Tibial artery (tissue), 4 donors: ENCODE measurements at regions not wholly inside any gene's neighbourhood (a gene's known extent, or its start where the extent isn't known, plus 50 kb on each side); places are given as distances from the start of the nearest gene placed in this dataset.

Experiments used
- DNase-seq, 2 donors: peaks; one replicate each; pipeline ENCODE4 v3.0.0-alpha.2; 2019
- H3K27ac ChIP-seq, 2 donors: fragments of 200-600 bp; sonication (generic) in 1 of 2; 1 replicate in 1 of 2; 2 replicates in 1 of 2; pipeline ENCODE4 v1.5.1; 2018 to 2019; ENCODE audit warnings: mild to moderate bottlenecking in 1 of 2
- H3K27me3 ChIP-seq, 2 donors: fragments of 200-600 bp; sonication (generic) in 1 of 2; one replicate each; pipeline versions ENCODE4 v1.5.1 to v1.6.0; 2016 to 2019
- H3K36me3 ChIP-seq, 3 donors: fragments of 200-600 bp; sonication (generic) in 2 of 3; one replicate each; pipeline ENCODE4 v1.5.1; 2016 to 2019; ENCODE audit warnings: mild to moderate bottlenecking in 2 of 3
- H3K4me1 ChIP-seq, 4 donors: fragments of 200-600 bp; sonication (generic) in 2 of 4; 1 replicate in 3 of 4; 2 replicates in 1 of 4; pipeline ENCODE4 v1.5.1; 2016 to 2019
- H3K4me3 ChIP-seq, 2 donors: fragments of 200-600 bp; sonication (generic) in 1 of 2; 1 replicate in 1 of 2; 2 replicates in 1 of 2; pipeline ENCODE4 v1.5.1; 2018 to 2019; ENCODE audit warnings: mild to moderate bottlenecking in 2 of 2
- H3K9me3 ChIP-seq, 3 donors: fragments of 200-600 bp; sonication (generic) in 1 of 3; one replicate each; pipeline ENCODE4 v1.5.1; 2016 to 2019
- CTCF ChIP-seq, 2 experiments: fragments of 200-600 bp in 1 of 2; fragments of 450-650 bp in 1 of 2; IDR thresholded peaks; one replicate each; pipeline ENCODE4 v1.5.1; 2017 to 2019; ENCODE audit warnings: antibody characterized with exemption in 2 of 2, mild to moderate bottlenecking in 1 of 2, moderate library complexity in 1 of 2
- intact Hi-C: fragments of 100-400 bp; cut with DNase I; formaldehyde crosslinking; loops from one replicate; pipeline ENCODE4 v1.15.0; 2023; ENCODE audit warnings: low total_unique reads

GRCh38 chr12:27148791-27149190 is 66.4 kb upstream of the C12orf71 start:
- TF ChIP-seq CTCF (IDR thresholded peaks at IDR 0.05) = no peak
- Histone ChIP-seq H3K4me3 (no peak overlapping the region), H3K27ac (no peak overlapping the region), H3K9me3 (no peaks in the 10 kb centered on the region), H3K36me3 (no peaks in the 10 kb centered on the region), H3K27me3 (no peaks in the 10 kb centered on the region), H3K4me1 (peaks cover 0 to 14% (median 0%) of the 10 kb centered on the region in 4 donors)
- intact Hi-C loops = no loop called here
- DNase-seq = no peak

- no peak for TF ChIP-seq CTCF (IDR thresholded peaks at IDR 0.05)
- H3K36me3 ChIP-seq = no peaks in the 10 kb centered on the region
- no peaks in the 10 kb centered on the region for H3K9me3 ChIP-seq
- H3K4me1 ChIP-seq = no peaks in the 10 kb centered on the region
- H3K27ac ChIP-seq = no peak overlapping the region
- no peak for DNase-seq
- intact Hi-C loops = no loop called here
- no peaks in the 10 kb centered on the region for H3K27me3 ChIP-seq
- H3K4me3 ChIP-seq = no peak overlapping the region
These were observed 69.1 kb upstream of the C12orf71 start for GRCh38 chr12:27151479-27151878.

- Histone ChIP-seq H3K36me3 (no peaks in the 10 kb centered on the region), H3K27ac (no peak overlapping the region), H3K4me1 (no peaks in the 10 kb centered on the region), H3K9me3 (no peaks in the 10 kb centered on the region), H3K27me3 (no peaks in the 10 kb centered on the region), H3K4me3 (no peak overlapping the region)
- TF ChIP-seq CTCF (IDR thresholded peaks at IDR 0.05) = no peak
- DNase-seq = no peak
- intact Hi-C loops = no loop called here
These were observed 75.9 kb upstream of the C12orf71 start for GRCh38 chr12:27158297-27158696.

GRCh38 chr12:27161458-27162228 is 79.3 kb upstream of the C12orf71 start:
- Histone ChIP-seq H3K9me3 (no peaks in the 10 kb centered on the region), H3K36me3 (no peaks in the 10 kb centered on the region), H3K4me1 (no peaks in the 10 kb centered on the region), H3K27me3 (no peaks in the 10 kb centered on the region), H3K27ac (no peak overlapping the region), H3K4me3 (no peak overlapping the region)
- intact Hi-C loops = no loop called here
- TF ChIP-seq CTCF (IDR thresholded peaks at IDR 0.05) = no peak
- no peak for DNase-seq

- no peak for TF ChIP-seq CTCF (IDR thresholded peaks at IDR 0.05)
- no peak for DNase-seq
- no peak overlapping the region for H3K4me3 ChIP-seq
These were observed 79.8 kb upstream of the C12orf71 start for GRCh38 chr12:27162229-27162537.

More at GRCh38 chr12:27162229-27162537, 79.8 kb upstream of the C12orf71 start:
- no peaks in the 10 kb centered on the region for H3K27me3 ChIP-seq
- no peaks in the 10 kb centered on the region for H3K36me3 ChIP-seq
- H3K9me3 ChIP-seq = no peaks in the 10 kb centered on the region
- H3K4me1 ChIP-seq = no peaks in the 10 kb centered on the region
- no peak overlapping the region for H3K27ac ChIP-seq
- intact Hi-C loops = no loop called here
